Naive B cell (primary cell): ENCODE measurements at regions not wholly inside any gene's neighbourhood (a gene's known extent, or its start where the extent isn't known, plus 50 kb on each side); places are given as distances from the start of the nearest gene placed in this dataset.

Source experiments
- ATAC-seq, 2 donors: fragments of 150-1000 bp; cut with Tn5 transposase; 2 replicates each; pipeline ENCODE4 v1.10.0; 2021; ENCODE audit warnings: low read depth in 2 of 2, mild to moderate bottlenecking in 2 of 2, moderate library complexity in 2 of 2
- DNase-seq: peaks from one replicate; pipeline ENCODE4 v3.0.0; 2022
- H3K27ac Mint-ChIP-seq, 6 donors: one replicate each; pipeline ENCODE4 v1.8.0; 2020 to 2022; ENCODE audit warnings: mild to moderate bottlenecking in 6 of 6, mixed read lengths in 6 of 6, moderate library complexity in 5 of 6, inconsistent platforms in 2 of 6
- H3K27me3 Mint-ChIP-seq, 3 donors: one replicate each; pipeline ENCODE4 v1.8.0; 2021 to 2022; ENCODE audit warnings: mixed read lengths in 3 of 3, mild to moderate bottlenecking in 1 of 3
- H3K36me3 Mint-ChIP-seq, 2 donors: one replicate each; pipeline ENCODE4 v1.8.0; 2020 to 2022; ENCODE audit warnings: mixed read lengths in 2 of 2, inconsistent platforms in 1 of 2, mild to moderate bottlenecking in 1 of 2
- H3K4me1 Mint-ChIP-seq, 3 donors: one replicate each; pipeline ENCODE4 v1.8.0; 2020 to 2022; ENCODE audit warnings: mixed read lengths in 3 of 3, inconsistent platforms in 1 of 3, mild to moderate bottlenecking in 1 of 3, moderate library complexity in 1 of 3
- H3K4me3 Mint-ChIP-seq, 8 donors: one replicate each; pipeline ENCODE4 v1.8.0; 2020 to 2022; ENCODE audit warnings: mild to moderate bottlenecking in 8 of 8, mixed read lengths in 8 of 8, moderate library complexity in 8 of 8, inconsistent platforms in 2 of 8
- H3K9me3 Mint-ChIP-seq, 7 donors: one replicate each; pipeline ENCODE4 v1.8.0; 2020 to 2022; ENCODE audit warnings: mixed read lengths in 7 of 7, mild to moderate bottlenecking in 5 of 7, inconsistent platforms in 2 of 7, moderate library complexity in 1 of 7

DNA sequence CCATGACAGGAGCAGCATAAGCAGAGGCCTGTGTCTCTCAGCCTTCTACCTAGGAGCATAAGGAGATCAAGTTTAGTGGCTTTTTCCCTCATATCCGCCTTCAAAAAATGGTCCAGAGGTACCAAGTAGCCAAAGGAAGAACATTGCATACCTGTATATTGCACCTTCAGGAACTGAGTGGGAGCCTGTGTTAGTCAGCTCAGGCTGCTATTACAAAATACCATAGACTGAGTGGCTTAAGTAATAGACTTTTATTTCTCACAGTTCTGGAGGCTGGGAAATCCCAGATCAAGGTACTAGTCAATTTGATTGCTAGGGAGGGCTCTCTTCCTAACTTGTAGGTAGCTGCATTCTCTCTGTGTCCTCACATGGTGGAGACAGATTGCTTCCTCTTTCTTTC is 597.4 kb upstream of the PTGER4 start:
- ATAC-seq: peak in 1 of 2 donors; percentile 35
- Mint-ChIP-seq H3K4me3 (no peak overlapping the region), H3K27ac (no peak overlapping the region), H3K27me3 (peaks cover 0 to 18% (median 12%) of the 10 kb centered on the region in 3 donors), H3K36me3 (no peaks in the 10 kb centered on the region), H3K4me1 (no peaks in the 10 kb centered on the region), H3K9me3 (peaks cover 0 to 9% (median 0%) of the 10 kb centered on the region in 7 donors)
- DNase-seq: no peak

DNA sequence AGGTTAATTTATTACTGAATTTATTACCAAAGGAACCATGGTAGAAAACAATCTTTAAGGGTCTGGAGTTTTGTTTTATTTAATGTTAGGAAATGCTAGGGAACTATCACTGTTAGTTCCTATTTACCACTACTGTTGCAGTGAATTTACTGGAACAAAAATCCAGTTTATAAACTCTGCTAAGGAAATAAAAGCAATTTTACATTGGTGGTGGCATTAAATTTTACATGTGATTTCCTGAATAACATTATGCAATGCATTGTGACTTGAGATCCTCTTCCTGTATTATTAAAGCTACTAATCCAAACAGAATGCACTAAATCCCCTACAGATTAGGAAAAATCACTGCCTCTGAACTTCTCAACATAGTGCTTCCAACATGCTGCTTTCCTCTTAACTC is 599.5 kb upstream of the PTGER4 start:
- H3K4me1 Mint-ChIP-seq: no peaks in the 10 kb centered on the region
- DNase-seq (no peak), ATAC-seq (no peak)
- no peak overlapping the region for H3K27ac Mint-ChIP-seq
- no peak overlapping the region for H3K4me3 Mint-ChIP-seq
- H3K27me3 Mint-ChIP-seq: peaks cover 0 to 18% (median 12%) of the 10 kb centered on the region in 3 donors
- H3K36me3 Mint-ChIP-seq: no peaks in the 10 kb centered on the region
- peaks cover 0 to 4% (median 0%) of the 10 kb centered on the region in 7 donors for H3K9me3 Mint-ChIP-seq

DNA sequence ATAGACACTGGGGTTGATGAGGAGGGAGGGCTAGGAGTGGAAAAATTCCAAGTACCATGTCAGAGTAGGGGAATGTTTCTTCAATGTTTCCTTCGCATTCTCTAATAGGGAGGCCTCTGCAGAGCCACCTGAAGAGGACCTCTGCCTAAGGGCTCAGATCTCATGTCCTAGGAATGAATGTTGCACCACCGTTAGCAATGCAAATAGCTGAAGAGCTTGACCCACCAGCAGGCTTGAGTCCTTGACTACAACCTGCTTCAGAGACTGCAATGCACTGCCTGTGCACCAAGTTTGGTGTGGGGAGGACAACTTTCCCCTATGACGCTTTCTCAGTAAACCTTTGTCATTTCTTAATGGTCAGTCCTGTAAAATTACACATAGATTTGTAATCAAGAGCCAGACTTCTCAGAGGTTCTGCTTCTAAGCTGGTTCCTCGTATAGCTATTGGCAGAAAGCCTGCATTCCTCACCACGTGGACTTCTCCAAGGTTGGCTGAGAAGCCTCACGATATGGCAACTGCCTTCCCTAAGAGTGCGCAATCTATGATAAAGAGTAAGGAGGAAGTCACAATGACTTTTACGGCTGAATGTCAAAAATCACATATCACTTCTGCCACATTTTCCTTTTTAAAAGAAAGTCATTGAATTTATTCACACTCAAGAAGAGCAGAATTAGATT is 600.7 kb upstream of the PTGER4 start:
- Mint-ChIP-seq H3K36me3 (no peaks in the 10 kb centered on the region), H3K27me3 (peaks cover 0 to 18% (median 12%) of the 10 kb centered on the region in 3 donors), H3K4me3 (no peak overlapping the region), H3K4me1 (no peaks in the 10 kb centered on the region), H3K27ac (peak overlapping the region in 1 of 6 donors; percentile 27), H3K9me3 (peaks cover 0 to 4% (median 0%) of the 10 kb centered on the region in 7 donors)
- ATAC-seq: no peak
- no peak for DNase-seq

DNA sequence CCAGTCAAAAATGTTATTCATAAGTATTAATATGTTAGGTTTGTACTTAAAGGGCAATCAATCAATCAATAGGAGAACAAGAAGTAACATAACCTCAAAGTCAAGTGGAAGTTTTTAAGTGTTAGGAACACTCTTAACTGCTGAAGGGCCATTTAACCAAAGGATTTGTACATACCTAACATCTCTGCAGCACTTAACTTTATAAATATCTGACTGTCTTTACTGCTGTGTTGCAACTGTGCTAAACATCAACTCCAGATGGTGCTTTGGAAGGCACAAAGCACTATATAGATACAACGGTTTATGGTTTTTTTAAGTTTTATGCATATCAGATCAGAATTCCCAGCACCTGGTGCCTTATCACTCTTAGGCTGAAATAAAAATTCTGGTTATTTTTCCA is 604.9 kb upstream of the PTGER4 start:
- Mint-ChIP-seq H3K4me3 (no peak overlapping the region), H3K4me1 (no peaks in the 10 kb centered on the region), H3K9me3 (peaks cover 0 to 4% (median 0%) of the 10 kb centered on the region in 7 donors), H3K27ac (peak overlapping the region in 1 of 6 donors; percentile 24), H3K36me3 (no peaks in the 10 kb centered on the region), H3K27me3 (peaks cover 0 to 13% (median 12%) of the 10 kb centered on the region in 3 donors)
- ATAC-seq (no peak), DNase-seq (no peak)

DNA sequence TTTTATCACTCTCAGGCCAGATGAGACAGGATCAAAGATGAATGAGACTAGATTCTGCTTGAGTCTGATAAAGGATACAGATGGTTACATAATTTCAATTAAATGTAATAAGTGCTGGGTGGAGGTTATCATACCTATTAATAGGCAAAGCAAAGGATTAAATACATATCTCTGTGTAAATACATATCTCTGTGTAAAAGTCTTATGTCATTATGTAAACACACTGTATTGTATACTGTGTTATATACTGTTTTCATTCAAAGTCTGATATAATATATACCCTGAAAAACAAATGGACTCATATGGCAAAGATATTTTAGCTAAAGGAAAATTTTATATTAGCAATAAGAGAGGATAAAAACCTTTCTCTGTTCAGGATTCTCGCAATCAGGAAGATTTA is 605.8 kb upstream of the PTGER4 start:
- DNase-seq: no peak
- Mint-ChIP-seq H3K27ac (no peak overlapping the region), H3K27me3 (peaks cover 0 to 12% (median 8%) of the 10 kb centered on the region in 3 donors), H3K9me3 (peaks cover 0 to 4% (median 0%) of the 10 kb centered on the region in 7 donors), H3K4me3 (no peak overlapping the region), H3K36me3 (no peaks in the 10 kb centered on the region), H3K4me1 (no peaks in the 10 kb centered on the region)
- ATAC-seq: no peak

DNA sequence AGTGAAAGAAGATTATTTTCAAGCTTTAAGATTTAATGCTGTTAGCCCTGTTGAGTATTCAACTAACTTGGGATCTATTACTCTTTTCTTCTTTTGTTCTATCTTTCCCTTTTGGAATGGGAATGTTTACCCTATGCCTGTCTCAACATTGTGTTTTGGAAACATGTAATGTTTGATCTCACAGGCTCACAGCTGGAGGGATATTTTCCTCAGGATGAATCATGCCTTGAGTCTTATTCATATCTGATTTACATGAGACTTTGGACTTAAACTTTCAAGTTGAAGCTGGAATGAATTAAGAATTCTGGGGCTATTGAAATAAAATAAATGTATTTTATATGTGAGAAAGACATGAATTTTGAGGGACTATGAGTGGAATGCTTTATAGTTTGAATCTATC is 607.8 kb upstream of the PTGER4 start:
- DNase-seq (no peak), ATAC-seq (no peak)
- no peaks in the 10 kb centered on the region for H3K27me3 Mint-ChIP-seq
- no peaks in the 10 kb centered on the region for H3K9me3 Mint-ChIP-seq
- H3K4me1 Mint-ChIP-seq: no peaks in the 10 kb centered on the region
- no peak overlapping the region for H3K27ac Mint-ChIP-seq
- H3K36me3 Mint-ChIP-seq: no peaks in the 10 kb centered on the region
- H3K4me3 Mint-ChIP-seq: no peak overlapping the region

DNA sequence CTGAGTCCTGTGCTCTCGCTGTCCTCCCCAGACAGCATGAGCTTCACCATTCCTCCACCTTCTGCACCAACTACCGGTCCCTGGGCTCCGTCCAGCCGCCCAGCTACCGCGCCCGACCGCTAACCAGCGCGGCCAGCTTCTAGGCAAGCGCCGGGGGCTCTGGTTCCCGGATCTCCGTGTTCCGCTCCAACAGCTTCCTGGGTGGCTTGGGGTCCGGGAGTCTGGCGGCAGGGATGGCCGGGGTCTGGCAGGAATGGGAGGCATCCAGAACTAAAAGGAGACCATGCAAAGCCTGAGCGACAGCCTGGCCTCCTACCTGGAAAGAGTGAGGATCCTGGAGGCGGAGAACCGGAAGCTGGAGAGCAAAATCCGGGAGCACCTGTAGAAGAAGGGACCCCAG is 613.1 kb upstream of the PTGER4 start:
- Mint-ChIP-seq H3K36me3 (no peaks in the 10 kb centered on the region), H3K27ac (peak overlapping the region in 1 of 6 donors; percentile 43), H3K27me3 (no peaks in the 10 kb centered on the region), H3K4me1 (peaks cover 4 to 6% (median 4%) of the 10 kb centered on the region in 3 donors), H3K4me3 (no peak overlapping the region), H3K9me3 (no peaks in the 10 kb centered on the region)
- DNase-seq: no peak
- ATAC-seq: no peak

DNA sequence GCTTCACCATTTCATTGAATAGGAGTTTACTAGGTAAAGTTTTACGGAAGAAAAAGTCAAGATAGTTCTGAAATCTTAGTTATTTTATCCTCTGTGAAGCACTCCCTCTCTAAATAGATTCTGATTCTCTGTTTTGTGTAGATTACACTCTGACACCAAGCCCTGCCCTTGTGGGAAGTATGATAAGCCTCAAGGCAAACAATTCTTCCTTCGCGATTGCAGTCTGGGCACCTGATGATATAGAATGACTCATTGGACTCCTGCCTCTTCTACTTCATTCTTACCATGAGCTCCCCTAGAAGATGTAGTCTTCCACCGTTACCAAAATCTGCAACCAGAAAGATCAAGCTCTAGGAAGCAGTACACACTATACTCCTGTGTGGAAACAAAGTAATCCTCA is 626.9 kb upstream of the PTGER4 start:
- H3K27me3 Mint-ChIP-seq: peaks cover 0 to 5% (median 0%) of the 10 kb centered on the region in 3 donors
- H3K27ac Mint-ChIP-seq: peak overlapping the region; percentile 6 to 65 (median 40)
- ATAC-seq: no peak
- no peak for DNase-seq
- H3K36me3 Mint-ChIP-seq: no peaks in the 10 kb centered on the region
- no peak overlapping the region for H3K4me3 Mint-ChIP-seq
- peaks cover 0 to 5% (median 0%) of the 10 kb centered on the region in 7 donors for H3K9me3 Mint-ChIP-seq
- peaks cover 0 to 9% (median 5%) of the 10 kb centered on the region in 3 donors for H3K4me1 Mint-ChIP-seq

DNA sequence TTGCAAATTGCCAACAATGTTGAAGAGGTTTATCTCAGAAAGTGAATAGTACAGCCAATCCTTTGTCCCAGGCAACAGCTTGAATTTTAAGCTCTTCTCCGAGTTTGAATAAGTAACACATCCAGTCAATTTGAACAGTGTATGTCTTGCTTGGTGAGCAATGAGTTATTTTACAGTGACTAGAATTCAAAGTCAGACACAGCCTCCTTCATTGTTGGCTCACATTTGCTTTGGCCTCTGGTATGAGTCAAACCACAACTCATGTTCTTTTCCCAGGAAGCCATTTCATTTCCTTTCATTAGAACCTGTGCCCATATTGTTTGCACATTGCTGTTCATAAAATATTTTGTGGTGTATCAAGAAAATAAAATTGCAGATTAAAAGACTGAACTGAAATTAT is 622.0 kb upstream of the DAB2 start:
- Mint-ChIP-seq H3K4me3 (no peak overlapping the region), H3K9me3 (peaks cover 0 to 7% (median 0%) of the 10 kb centered on the region in 7 donors), H3K27me3 (no peaks in the 10 kb centered on the region), H3K36me3 (no peaks in the 10 kb centered on the region), H3K4me1 (peaks cover 24 to 26% (median 25%) of the 10 kb centered on the region in 3 donors), H3K27ac (peak overlapping the region in 2 of 6 donors; percentile 41 to 78)
- DNase-seq (no peak), ATAC-seq (no peak)

DNA sequence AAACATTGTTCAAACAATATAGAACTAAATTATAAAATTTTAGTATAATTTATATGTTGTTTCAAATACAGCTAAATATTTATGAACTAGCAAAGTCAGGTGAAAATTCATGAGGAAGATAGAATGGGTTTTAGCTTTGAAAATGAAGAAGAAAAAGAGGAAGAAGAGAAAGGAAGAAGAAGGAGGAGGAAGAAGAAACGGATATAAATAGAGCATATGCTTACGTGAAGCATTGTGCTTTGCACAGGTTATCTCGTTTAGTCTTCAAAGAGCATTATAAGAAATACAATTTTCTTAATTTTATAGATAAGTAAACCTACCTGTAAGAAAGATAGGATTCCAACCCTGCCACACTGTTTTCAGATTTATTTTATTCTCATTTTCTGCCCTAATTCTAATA is 620.6 kb upstream of the DAB2 start:
- ATAC-seq (peak; percentile 52 to 77), DNase-seq (no peak)
- Mint-ChIP-seq H3K36me3 (no peaks in the 10 kb centered on the region), H3K27me3 (no peaks in the 10 kb centered on the region), H3K9me3 (peaks cover 0 to 7% (median 0%) of the 10 kb centered on the region in 7 donors), H3K4me3 (peak overlapping the region in 6 of 8 donors; percentile 23 to 74 (median 43)), H3K4me1 (peaks cover 20 to 26% (median 25%) of the 10 kb centered on the region in 3 donors), H3K27ac (peak overlapping the region in 5 of 6 donors; percentile 78 to 93 (median 84))

DNA sequence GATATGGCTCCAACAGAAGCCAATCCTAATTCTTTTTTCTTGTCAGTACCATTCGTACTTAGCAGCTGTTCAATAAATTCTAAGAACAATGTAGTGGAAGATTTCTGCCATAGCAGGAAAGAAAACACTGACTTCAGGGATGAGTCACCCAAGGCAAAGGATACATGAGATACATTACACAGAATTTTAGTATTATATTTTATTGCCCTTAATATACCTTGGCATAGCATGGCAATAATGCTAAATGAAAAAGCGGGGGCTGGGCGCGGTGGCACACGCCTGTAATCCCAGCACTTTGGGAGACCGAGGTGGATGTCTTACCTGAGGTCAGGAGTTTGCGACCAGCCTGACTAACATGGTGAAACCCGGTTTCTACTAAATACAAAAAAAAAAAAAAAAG is 619.1 kb upstream of the DAB2 start:
- DNase-seq: no peak
- peak overlapping the region in 2 of 6 donors; percentile 60 to 70 for H3K27ac Mint-ChIP-seq
- H3K36me3 Mint-ChIP-seq: no peaks in the 10 kb centered on the region
- no peak for ATAC-seq
- peak overlapping the region in 1 of 8 donors; percentile 73 for H3K4me3 Mint-ChIP-seq
- H3K9me3 Mint-ChIP-seq: peaks cover 0 to 7% (median 0%) of the 10 kb centered on the region in 7 donors
- H3K27me3 Mint-ChIP-seq: no peaks in the 10 kb centered on the region
- peaks cover 20 to 26% (median 25%) of the 10 kb centered on the region in 3 donors for H3K4me1 Mint-ChIP-seq

DNA sequence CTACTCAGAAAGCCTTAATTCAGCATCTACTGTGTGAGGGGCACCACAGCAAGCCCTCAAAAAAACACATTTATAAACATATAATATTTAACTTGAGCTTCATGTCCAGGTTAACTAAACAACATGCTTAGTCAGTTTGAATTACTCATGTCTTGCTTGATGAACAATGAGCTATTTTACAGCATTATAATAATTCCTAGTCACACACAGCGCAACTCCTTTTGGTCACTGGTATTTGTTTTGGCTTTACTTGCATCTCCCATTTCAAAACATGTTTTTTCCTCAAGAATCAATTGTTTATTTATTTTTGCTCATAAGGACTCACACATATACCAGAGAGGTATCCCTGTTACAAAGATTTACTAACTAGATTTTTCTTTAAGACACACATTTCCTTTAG is 616.7 kb upstream of the DAB2 start:
- H3K36me3 Mint-ChIP-seq: no peaks in the 10 kb centered on the region
- no peak for DNase-seq
- ATAC-seq: no peak
- H3K4me3 Mint-ChIP-seq: no peak overlapping the region
- no peaks in the 10 kb centered on the region for H3K27me3 Mint-ChIP-seq
- H3K27ac Mint-ChIP-seq: no peak overlapping the region
- peaks cover 19 to 25% (median 21%) of the 10 kb centered on the region in 3 donors for H3K4me1 Mint-ChIP-seq
- H3K9me3 Mint-ChIP-seq: no peaks in the 10 kb centered on the region

DNA sequence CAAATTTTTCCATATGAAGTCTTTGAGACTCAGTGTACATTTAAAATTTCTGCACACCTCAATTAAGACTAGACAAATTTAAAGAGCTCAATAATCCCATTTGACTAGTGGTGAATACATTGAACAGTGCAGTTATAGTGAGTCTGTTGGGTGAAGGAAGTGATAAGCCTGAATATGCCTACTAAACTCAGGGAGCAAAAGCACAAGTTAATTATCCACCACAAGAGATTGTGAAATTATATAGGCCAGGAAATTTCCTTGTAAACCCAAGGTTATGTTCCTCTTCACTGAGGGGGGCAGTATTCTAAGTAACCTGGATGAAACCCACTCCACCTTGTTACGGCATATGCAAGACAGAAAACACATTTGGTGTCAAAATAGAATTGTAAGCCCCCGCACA is 612.9 kb upstream of the DAB2 start:
- ATAC-seq (no peak), DNase-seq (no peak)
- Mint-ChIP-seq H3K36me3 (no peaks in the 10 kb centered on the region), H3K27ac (peak overlapping the region in 1 of 6 donors; percentile 73), H3K4me3 (no peak overlapping the region), H3K4me1 (peaks cover 22 to 27% (median 22%) of the 10 kb centered on the region in 3 donors), H3K9me3 (peaks cover 0 to 3% (median 0%) of the 10 kb centered on the region in 7 donors), H3K27me3 (no peaks in the 10 kb centered on the region)

DNA sequence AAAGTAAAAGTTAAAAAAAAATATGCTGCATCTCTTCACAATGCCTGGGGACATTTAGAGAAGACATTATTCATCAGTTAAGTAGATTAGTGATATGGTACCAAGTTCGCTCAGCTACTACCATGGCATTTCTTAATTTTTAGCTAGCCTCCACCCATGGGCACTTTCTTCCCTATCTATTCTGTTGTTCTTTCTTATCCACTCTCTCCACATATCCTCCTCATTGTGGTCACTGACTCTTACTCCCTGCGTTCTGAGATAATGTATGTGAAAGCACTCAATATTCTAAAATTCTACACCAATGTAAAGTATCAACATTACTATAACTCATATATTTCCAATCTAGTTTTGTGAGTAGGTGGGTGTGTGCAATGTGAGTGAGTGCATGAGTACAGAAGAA is 609.7 kb upstream of the DAB2 start:
- ATAC-seq (no peak), DNase-seq (no peak)
- H3K27ac Mint-ChIP-seq: peak overlapping the region; percentile 91 to 100 (median 98)

More for the DNA sequence above, 609.7 kb upstream of the DAB2 start:
- H3K4me1 Mint-ChIP-seq: peaks cover 26 to 36% (median 33%) of the 10 kb centered on the region in 3 donors
- H3K36me3 Mint-ChIP-seq: no peaks in the 10 kb centered on the region
- H3K4me3 Mint-ChIP-seq: peak overlapping the region in 1 of 8 donors; percentile 1
- peaks cover 0 to 7% (median 0%) of the 10 kb centered on the region in 7 donors for H3K9me3 Mint-ChIP-seq
- no peaks in the 10 kb centered on the region for H3K27me3 Mint-ChIP-seq
